ENCODE measurements at regions not wholly inside any gene's neighbourhood (a gene's known extent, or its start where the extent isn't known, plus 50 kb on each side); places are given as distances from the start of the nearest gene placed in this dataset.

GRCh38 chr2:175282886-175283285, 101.4 kb upstream of the ATP5MC3 start:
- WGBS, 2 donors (ENCODE audit: extremely low coverage in 2 of 2, insufficient read length in 2 of 2, insufficient replicate concordance in 1 of 2), result no CpG with 5 or more reads among the region's 2 CpGs

GRCh38 chr2:175282300-175282699, 100.8 kb upstream of the ATP5MC3 start:
- Histone ChIP-seq H3K36me3 (replicated peaks in 1 of 2; ENCODE audit: control insufficient read depth in 2 of 2, insufficient read depth in 2 of 2, low read length in 2 of 2) (no peaks in the 10 kb centered on the region), H3K79me1 (ENCODE audit: low read depth, low read length) (no peaks in the 10 kb centered on the region), H3K4me3 (ENCODE audit: low read length in 2 of 2) (no peak overlapping the region), H2AFZ (ENCODE audit: low read length) (no peak overlapping the region), H3K14ac (ENCODE audit: low read length) (no peak overlapping the region), H2BK15ac (ENCODE audit: low read length) (no peak overlapping the region), H4K8ac (ENCODE audit: low read depth, low read length) (no peak overlapping the region), H2BK120ac (ENCODE audit: low read depth, low read length) (no peak overlapping the region), H4K91ac (ENCODE audit: low read depth, low read length, poor library complexity) (no peak overlapping the region), H2BK12ac (ENCODE audit: low read length) (no peak overlapping the region), H3K18ac (ENCODE audit: low read length) (no peak overlapping the region), H3K4me2 (ENCODE audit: insufficient read depth, low read length, poor library complexity, severe bottlenecking) (no peak overlapping the region), H3K9ac (ENCODE audit: low read depth, low read length, poor library complexity) (no peak overlapping the region), H2AK5ac (ENCODE audit: low read depth, low read length) (no peak overlapping the region), H3K27me3 (ENCODE audit: control insufficient read depth in 3 of 3, insufficient read depth in 3 of 3, low read depth in 1 of 3, low read length in 3 of 3) (peaks cover 0 to 17% (median 0%) of the 10 kb centered on the region in 3 experiments), H3K4ac (ENCODE audit: low read length) (no peak overlapping the region), H2BK5ac (ENCODE audit: low read length) (no peak overlapping the region), H3K9me3 (replicated peaks in 1 of 2; ENCODE audit: control insufficient read depth in 2 of 2, insufficient read depth in 1 of 2, low read depth in 1 of 2, low read length in 2 of 2) (no peaks in the 10 kb centered on the region), H3K27ac (replicated peaks; ENCODE audit: low read length) (no peak overlapping the region), H3K23ac (ENCODE audit: low read depth, low read length, poor library complexity) (no peak overlapping the region), H3K4me1 (ENCODE audit: control insufficient read depth in 2 of 2, insufficient read depth in 1 of 2, low read depth in 1 of 2, low read length in 2 of 2) (no peaks in the 10 kb centered on the region)
- WGBS, 2 donors (ENCODE audit: extremely low coverage in 2 of 2, insufficient read length in 2 of 2, insufficient replicate concordance in 1 of 2), result no CpG with 5 or more reads among the region's 1 CpG
- no peak for DNase-seq (ENCODE audit: low spot score)

More at GRCh38 chr2:175282886-175283285, 101.4 kb upstream of the ATP5MC3 start:
- H3K23ac ChIP-seq (ENCODE audit: low read depth, low read length, poor library complexity), result no peak overlapping the region
- DNase-seq (ENCODE audit: low spot score), result no peak
- no peak overlapping the region for H3K9ac ChIP-seq (ENCODE audit: low read depth, low read length, poor library complexity)
- no peak overlapping the region for H3K4me3 ChIP-seq (ENCODE audit: low read length in 2 of 2)
- no peak overlapping the region for H3K27ac ChIP-seq (replicated peaks; ENCODE audit: low read length)
- H4K91ac ChIP-seq (ENCODE audit: low read depth, low read length, poor library complexity), result no peak overlapping the region
- no peaks in the 10 kb centered on the region for H3K36me3 ChIP-seq (replicated peaks in 1 of 2; ENCODE audit: control insufficient read depth in 2 of 2, insufficient read depth in 2 of 2, low read length in 2 of 2)
- H2AK5ac ChIP-seq (ENCODE audit: low read depth, low read length), result no peak overlapping the region
- H3K27me3 ChIP-seq (ENCODE audit: control insufficient read depth in 3 of 3, insufficient read depth in 3 of 3, low read depth in 1 of 3, low read length in 3 of 3), result peaks cover 0 to 17% (median 0%) of the 10 kb centered on the region in 3 experiments
- H4K8ac ChIP-seq (ENCODE audit: low read depth, low read length), result no peak overlapping the region
- no peaks in the 10 kb centered on the region for H3K9me3 ChIP-seq (replicated peaks in 1 of 2; ENCODE audit: control insufficient read depth in 2 of 2, insufficient read depth in 1 of 2, low read depth in 1 of 2, low read length in 2 of 2)
- H3K14ac ChIP-seq (ENCODE audit: low read length), result no peak overlapping the region
- H2AFZ ChIP-seq (ENCODE audit: low read length), result no peak overlapping the region
- no peak overlapping the region for H3K18ac ChIP-seq (ENCODE audit: low read length)
- H2BK15ac ChIP-seq (ENCODE audit: low read length), result no peak overlapping the region
- H2BK12ac ChIP-seq (ENCODE audit: low read length), result no peak overlapping the region
- no peak overlapping the region for H3K4ac ChIP-seq (ENCODE audit: low read length)
- H3K4me2 ChIP-seq (ENCODE audit: insufficient read depth, low read length, poor library complexity, severe bottlenecking), result no peak overlapping the region
- H2BK5ac ChIP-seq (ENCODE audit: low read length), result no peak overlapping the region
- H3K4me1 ChIP-seq (ENCODE audit: control insufficient read depth in 2 of 2, insufficient read depth in 1 of 2, low read depth in 1 of 2, low read length in 2 of 2), result no peaks in the 10 kb centered on the region
- no peak overlapping the region for H2BK120ac ChIP-seq (ENCODE audit: low read depth, low read length)
- H3K79me1 ChIP-seq (ENCODE audit: low read depth, low read length), result no peaks in the 10 kb centered on the region

GRCh38 chr2:175277772-175278171, 96.3 kb upstream of the ATP5MC3 start:
- no peak overlapping the region for H3K4ac ChIP-seq (ENCODE audit: low read length)
- H2BK12ac ChIP-seq (ENCODE audit: low read length), result no peak overlapping the region
- no peaks in the 10 kb centered on the region for H3K79me1 ChIP-seq (ENCODE audit: low read depth, low read length)
- no peak overlapping the region for H2BK120ac ChIP-seq (ENCODE audit: low read depth, low read length)
- H3K27ac ChIP-seq (replicated peaks; ENCODE audit: low read length), result no peak overlapping the region
- no peak overlapping the region for H2BK15ac ChIP-seq (ENCODE audit: low read length)
- no peak overlapping the region for H3K4me3 ChIP-seq (ENCODE audit: low read length in 2 of 2)
- H4K8ac ChIP-seq (ENCODE audit: low read depth, low read length), result no peak overlapping the region
- no peaks in the 10 kb centered on the region for H3K36me3 ChIP-seq (replicated peaks in 1 of 2; ENCODE audit: control insufficient read depth in 2 of 2, insufficient read depth in 2 of 2, low read length in 2 of 2)
- no peak overlapping the region for H2AFZ ChIP-seq (ENCODE audit: low read length)
- no peaks in the 10 kb centered on the region for H3K9me3 ChIP-seq (replicated peaks in 1 of 2; ENCODE audit: control insufficient read depth in 2 of 2, insufficient read depth in 1 of 2, low read depth in 1 of 2, low read length in 2 of 2)
- H4K91ac ChIP-seq (ENCODE audit: low read depth, low read length, poor library complexity), result no peak overlapping the region
- no peak overlapping the region for H3K23ac ChIP-seq (ENCODE audit: low read depth, low read length, poor library complexity)
- no peak overlapping the region for H3K14ac ChIP-seq (ENCODE audit: low read length)
- DNase-seq (ENCODE audit: low spot score), result no peak
- no peak overlapping the region for H3K18ac ChIP-seq (ENCODE audit: low read length)
- H3K27me3 ChIP-seq (ENCODE audit: control insufficient read depth in 3 of 3, insufficient read depth in 3 of 3, low read depth in 1 of 3, low read length in 3 of 3), result peaks cover 0 to 4% (median 0%) of the 10 kb centered on the region in 3 experiments
- WGBS, 2 donors (ENCODE audit: extremely low coverage in 2 of 2, insufficient read length in 2 of 2, insufficient replicate concordance in 1 of 2), result no CpG with 5 or more reads among the region's 2 CpGs
- no peak overlapping the region for H2AK5ac ChIP-seq (ENCODE audit: low read depth, low read length)
- H3K4me2 ChIP-seq (ENCODE audit: insufficient read depth, low read length, poor library complexity, severe bottlenecking), result no peak overlapping the region
- no peak overlapping the region for H3K9ac ChIP-seq (ENCODE audit: low read depth, low read length, poor library complexity)
- H3K4me1 ChIP-seq (ENCODE audit: control insufficient read depth in 2 of 2, insufficient read depth in 1 of 2, low read depth in 1 of 2, low read length in 2 of 2), result no peaks in the 10 kb centered on the region
- H2BK5ac ChIP-seq (ENCODE audit: low read length), result no peak overlapping the region

- Histone ChIP-seq H3K23ac (ENCODE audit: low read depth, low read length, poor library complexity) (no peak overlapping the region), H3K4me3 (ENCODE audit: low read length in 2 of 2) (no peak overlapping the region), H3K14ac (ENCODE audit: low read length) (no peak overlapping the region), H2BK5ac (ENCODE audit: low read length) (no peak overlapping the region), H2AK5ac (ENCODE audit: low read depth, low read length) (no peak overlapping the region), H3K9ac (ENCODE audit: low read depth, low read length, poor library complexity) (no peak overlapping the region), H2BK15ac (ENCODE audit: low read length) (no peak overlapping the region), H3K27ac (replicated peaks; ENCODE audit: low read length) (no peak overlapping the region), H3K9me3 (replicated peaks in 1 of 2; ENCODE audit: control insufficient read depth in 2 of 2, insufficient read depth in 1 of 2, low read depth in 1 of 2, low read length in 2 of 2) (no peaks in the 10 kb centered on the region), H3K79me1 (ENCODE audit: low read depth, low read length) (no peaks in the 10 kb centered on the region), H3K36me3 (replicated peaks in 1 of 2; ENCODE audit: control insufficient read depth in 2 of 2, insufficient read depth in 2 of 2, low read length in 2 of 2) (no peaks in the 10 kb centered on the region), H3K18ac (ENCODE audit: low read length) (no peak overlapping the region), H3K27me3 (ENCODE audit: control insufficient read depth in 3 of 3, insufficient read depth in 3 of 3, low read depth in 1 of 3, low read length in 3 of 3) (peaks cover 0 to 7% (median 0%) of the 10 kb centered on the region in 3 experiments), H2BK12ac (ENCODE audit: low read length) (no peak overlapping the region), H3K4ac (ENCODE audit: low read length) (no peak overlapping the region), H3K4me2 (ENCODE audit: insufficient read depth, low read length, poor library complexity, severe bottlenecking) (no peak overlapping the region), H2BK120ac (ENCODE audit: low read depth, low read length) (no peak overlapping the region), H3K4me1 (ENCODE audit: control insufficient read depth in 2 of 2, insufficient read depth in 1 of 2, low read depth in 1 of 2, low read length in 2 of 2) (no peaks in the 10 kb centered on the region), H4K8ac (ENCODE audit: low read depth, low read length) (no peak overlapping the region), H2AFZ (ENCODE audit: low read length) (no peak overlapping the region), H4K91ac (ENCODE audit: low read depth, low read length, poor library complexity) (no peak overlapping the region)
- no CpG with 5 or more reads among the region's 2 CpGs for WGBS, 2 donors (ENCODE audit: extremely low coverage in 2 of 2, insufficient read length in 2 of 2, insufficient replicate concordance in 1 of 2)
- DNase-seq (ENCODE audit: low spot score), result no peak
Measured at GRCh38 chr2:175275539-175275938, 94.0 kb upstream of the ATP5MC3 start.

Data from neuronal stem cell (in vitro differentiated cells).